ENCODE measurements at regions not wholly inside any gene's neighbourhood (a gene's known extent, or its start where the extent isn't known, plus 50 kb on each side); places are given as distances from the start of the nearest gene placed in this dataset.

DNA sequence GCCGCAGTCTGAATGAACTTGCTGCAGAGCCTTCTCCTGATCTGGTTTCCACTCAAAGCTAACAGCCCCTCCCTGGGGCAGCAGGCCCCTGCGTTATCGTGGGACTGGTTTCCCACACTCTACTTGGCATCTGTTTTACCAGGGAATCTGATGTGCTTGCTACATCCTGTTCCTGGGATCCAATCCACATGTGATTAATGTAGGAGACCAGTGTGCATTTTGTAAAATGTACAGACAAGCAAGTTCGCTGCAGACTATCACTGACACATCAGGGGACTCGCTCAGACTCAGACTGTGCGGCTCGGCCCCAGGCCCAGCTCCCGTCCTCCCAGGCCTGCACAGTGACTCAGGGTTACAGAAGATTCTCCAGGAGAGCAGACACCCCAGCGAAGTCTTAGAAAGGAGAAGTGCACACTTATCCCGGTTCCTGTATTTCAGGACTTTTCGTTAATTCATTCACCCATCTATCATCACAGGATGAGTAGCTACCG is 340.1 kb downstream of the MATN1 start:
- DNase-seq (ENCODE audit: low read depth in 3 of 3, low spot score in 1 of 3) = no peak

DNA sequence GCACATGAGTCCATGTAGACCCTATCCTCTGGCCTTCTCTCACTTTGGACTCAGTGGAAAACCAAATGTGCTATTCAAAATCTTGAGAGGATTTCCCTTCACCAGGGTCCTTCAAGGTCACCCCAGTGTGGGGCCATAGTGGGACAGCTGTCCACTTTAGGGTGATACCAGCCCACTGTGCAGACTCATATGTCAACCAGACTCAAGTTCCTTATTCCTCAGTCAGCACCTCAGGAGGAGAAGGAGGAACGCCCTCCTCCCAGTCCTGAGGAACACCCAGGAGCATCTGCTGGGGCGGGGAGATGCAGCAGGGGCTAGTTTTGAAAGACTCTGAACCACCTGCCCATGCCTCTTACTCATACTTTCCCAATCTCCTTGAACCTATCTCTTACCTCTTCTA is 340.9 kb downstream of the MATN1 start:
- no peak for DNase-seq (ENCODE audit: low read depth in 3 of 3, low spot score in 1 of 3)

DNA sequence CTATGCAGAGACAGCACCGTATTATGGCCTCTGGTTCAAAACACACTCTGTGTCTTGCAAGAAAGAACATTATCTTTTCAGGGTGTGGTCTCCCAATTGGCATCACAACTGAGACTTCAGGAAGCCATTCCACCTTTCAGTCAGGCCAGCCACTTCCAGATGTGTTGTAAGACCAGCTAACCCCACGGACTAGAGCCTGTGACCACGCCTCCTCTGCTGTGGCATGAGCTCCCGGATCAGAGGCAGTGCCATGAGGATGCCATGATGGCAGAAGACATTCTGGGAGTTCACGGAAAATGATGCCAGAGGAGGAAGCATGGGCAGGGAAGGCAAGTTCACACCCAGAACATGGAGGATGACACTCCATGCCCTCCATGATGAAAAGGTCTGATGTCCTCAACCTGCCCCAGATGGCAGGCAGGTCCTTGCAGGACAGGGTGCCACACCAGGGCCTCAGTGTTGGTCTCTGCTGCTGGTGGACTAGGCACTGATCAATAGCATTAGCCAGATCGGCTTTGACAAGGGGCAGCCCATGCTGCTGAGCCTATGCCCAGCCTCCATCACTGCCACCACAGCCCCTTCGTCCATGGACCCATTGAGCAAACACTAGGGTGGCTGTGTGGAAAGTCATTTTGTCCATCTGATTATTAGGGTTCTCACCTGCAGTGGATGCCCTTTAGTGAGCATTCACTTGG is 341.6 kb downstream of the MATN1 start:
- DNase-seq (ENCODE audit: low read depth in 3 of 3, low spot score in 1 of 3) = no peak

DNA sequence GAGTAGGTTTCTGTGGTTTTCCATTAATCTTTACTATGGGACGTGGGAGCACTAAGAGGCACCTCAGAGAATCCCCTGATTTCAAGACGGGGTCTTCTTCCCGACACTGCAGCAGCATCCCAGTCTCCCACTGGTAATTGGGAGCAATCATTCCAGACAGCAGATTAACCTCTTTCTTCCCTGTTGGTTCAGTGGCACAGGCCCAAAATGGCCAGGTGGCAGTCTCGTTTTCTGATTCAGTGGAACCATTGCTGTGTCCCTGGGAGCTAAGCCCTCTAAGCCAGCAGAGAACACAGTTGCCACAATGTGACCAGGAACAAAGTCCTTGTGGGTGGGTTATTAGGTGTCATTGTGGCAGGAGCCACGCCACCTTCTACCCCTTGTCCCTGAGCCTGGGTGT is 342.1 kb downstream of the MATN1 start:
- no peak for DNase-seq (ENCODE audit: low read depth in 3 of 3, low spot score in 1 of 3)

DNA sequence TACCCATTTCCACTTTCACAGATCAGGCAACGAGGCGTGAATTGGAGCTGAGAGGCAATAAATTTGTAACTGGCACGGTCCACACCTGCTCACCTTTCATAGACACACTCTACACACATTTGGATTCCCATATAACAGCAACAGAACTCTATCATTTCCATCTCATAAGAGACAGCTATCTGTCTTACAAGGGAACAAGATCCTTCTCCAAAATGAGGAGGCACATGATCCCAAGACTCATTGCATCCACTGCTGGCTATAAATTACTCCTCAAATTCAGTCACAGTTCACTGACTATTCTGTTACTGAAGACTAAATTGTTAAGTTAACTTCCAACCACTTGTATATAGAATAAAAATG is 342.8 kb downstream of the MATN1 start:
- DNase-seq (ENCODE audit: low read depth in 3 of 3, low spot score in 1 of 3) = no peak

DNA sequence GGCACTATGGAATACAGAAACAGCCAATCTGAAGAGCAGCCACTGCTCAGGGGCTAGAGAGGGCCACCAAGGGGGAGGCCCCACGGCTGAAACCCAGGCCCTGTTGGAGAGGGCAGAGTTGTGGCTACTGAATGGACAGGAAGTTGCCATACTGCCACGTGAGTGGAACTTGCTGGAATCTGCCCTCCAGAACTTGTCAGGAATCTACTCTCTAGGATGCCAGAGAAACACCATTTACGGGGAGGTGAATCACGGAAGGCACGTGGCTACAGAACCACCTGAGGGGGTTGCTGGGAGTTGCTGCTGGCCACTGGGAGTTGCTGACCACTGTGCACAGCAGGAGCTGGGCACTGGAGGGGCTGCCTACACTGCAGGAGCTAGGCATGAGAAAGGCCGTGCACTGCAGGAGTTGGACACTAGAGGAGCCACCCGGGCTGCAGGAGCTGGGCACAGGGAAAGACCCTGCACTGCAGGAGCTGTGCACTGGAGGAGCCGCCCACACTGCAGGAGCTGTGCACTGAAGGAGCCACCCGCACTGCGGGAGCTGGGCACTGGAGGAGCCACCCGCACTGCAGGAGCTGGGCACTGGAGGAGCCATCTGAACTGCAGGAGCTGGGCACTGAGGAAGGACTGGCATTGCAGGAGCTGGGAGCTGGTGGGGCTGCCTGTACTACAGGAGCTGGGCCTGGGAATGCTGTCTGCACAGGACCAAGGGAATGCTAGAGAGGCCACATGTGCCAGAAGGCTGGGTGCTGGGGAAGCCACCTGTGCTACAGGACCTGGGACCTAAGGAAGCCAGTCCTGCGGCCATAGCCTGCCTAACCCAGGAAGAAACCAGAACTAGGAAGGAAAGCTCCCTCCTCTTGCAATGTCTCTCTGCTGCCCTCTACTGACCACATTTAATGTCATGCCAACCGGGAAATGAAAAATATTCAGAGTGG is 343.4 kb downstream of the MATN1 start:
- peak in 2 of 3 donors; percentile 11 to 15 for DNase-seq (ENCODE audit: low read depth in 3 of 3, low spot score in 1 of 3)

DNA sequence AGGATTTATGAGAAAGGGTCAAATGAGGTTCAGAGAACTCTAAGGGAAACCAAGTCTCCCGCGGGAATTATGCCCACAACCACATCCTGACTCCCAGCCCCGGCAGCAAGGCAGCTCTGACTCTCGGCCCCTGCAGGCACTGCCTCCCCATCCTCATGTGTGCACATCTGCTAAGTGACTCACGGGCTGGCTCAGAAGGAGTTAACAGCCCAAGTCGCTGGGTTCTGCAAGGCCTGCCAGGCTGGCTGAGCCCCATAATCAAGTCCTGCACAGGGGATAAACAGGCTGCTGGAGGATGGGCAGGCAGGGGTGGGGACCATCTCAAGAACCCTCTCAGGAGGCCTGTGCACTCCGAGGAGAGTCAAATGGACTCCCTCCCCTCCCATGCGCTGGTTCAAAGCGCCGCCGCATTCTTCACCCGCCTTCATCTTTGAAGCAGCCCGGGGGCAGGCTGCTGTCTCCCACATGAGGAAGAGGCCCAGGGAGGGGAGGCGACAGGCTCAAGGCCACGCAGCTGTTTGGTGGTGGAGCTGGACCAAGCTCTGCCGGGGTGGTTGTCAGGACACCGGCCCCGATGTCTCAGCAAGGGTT is 344.3 kb downstream of the MATN1 start:
- no peak for DNase-seq (ENCODE audit: low read depth in 3 of 3, low spot score in 1 of 3)

DNA sequence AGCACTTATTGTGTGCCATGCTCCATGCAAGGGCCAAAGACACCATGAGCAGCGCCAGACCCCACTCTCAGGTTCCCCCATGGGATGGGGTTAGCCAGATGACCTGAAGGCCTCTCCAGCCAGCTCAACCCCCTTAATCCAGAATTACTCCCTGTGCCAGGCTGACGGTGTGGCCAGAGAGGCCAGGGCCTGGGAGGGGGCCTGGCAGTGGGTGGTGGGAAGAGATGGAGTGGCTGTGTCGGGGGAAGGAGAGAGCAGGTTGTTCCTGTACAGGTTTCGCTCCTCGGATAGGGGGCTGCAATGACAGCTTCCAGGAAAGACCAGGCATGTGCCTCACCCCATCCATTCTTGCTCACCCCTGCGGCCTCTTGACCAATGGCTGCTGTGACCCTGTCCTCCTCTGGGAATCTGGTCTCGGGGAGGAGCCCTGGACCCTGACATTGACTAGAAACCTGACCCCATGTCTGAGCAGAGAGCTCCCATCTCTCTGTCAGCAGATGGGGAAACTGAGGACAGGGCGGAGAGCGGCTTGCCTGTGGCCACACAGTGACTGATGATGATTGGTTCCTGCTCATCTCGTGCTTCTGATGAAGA is 345.3 kb downstream of the MATN1 start:
- DNase-seq (ENCODE audit: low read depth in 3 of 3, low spot score in 1 of 3) = no peak

DNA sequence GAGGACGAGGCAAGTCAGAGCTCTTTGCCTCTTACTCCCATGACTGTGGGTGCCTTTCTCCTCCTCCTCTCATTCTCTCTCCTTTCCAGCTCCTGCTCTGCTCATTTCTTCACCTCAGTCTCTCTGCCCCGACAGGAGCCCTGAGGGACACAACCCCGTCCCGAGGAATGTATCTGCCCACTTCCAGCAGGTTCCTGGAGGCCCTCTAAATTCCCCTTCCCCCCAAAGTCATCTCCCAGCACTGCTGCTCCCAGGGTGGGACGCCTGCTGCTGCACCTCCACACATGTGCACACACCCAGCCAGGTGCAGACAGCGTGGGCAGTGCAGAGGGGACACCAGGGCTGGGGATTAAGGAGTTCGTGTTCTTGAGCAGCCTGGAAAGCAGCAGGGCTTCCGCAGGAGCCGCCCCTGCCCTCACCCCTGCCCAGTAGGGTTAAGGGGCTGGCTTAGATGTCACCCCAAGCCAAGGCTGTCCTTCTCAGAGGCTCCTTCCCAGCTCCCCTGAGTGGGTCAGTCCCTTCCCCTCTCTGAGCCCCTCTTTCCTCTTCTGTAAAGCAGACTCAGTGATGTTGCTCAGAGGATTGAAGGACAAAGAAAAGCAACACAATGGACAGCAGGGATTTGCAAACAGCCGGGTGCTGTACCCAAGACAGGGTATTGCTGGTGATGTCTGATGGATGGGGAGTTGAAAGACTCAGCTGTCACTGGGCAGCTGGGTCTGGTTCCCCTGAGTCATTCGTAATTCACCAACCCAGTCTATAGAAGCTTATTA is 346.0 kb downstream of the MATN1 start:
- no peak for DNase-seq (ENCODE audit: low read depth in 3 of 3, low spot score in 1 of 3)

DNA sequence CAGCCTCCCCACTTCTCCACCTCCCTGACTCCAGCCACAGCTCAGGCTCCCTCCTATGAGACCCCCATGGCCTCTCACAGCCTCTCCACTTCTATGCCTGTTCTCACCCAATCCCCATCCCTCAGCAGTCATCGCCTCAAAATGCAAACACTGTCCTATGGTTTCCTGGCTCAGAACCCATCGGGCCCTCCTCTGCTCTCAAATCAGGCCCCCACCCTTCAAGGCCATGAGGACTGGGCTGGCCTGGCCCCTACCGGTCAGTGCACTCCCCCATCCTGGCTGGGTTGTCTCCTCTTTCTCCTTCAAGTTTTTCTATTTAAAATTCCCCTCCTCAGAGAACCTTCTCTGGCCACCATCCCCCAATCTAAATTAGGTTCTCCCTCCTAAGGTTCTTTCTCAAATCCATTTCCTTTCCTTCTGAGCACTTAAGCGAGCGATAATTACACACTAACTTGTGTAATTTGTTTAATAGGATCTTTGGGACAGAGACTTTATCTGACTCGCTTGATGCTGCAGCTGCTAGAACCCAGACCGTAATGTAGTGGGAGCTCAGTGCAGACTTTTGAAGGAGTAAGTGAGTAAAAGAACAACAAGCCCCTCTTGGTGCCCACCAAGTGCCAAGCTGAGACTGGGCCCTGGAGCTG is 347.2 kb downstream of the MATN1 start:
- DNase-seq (ENCODE audit: low read depth in 3 of 3, low spot score in 1 of 3) = no peak

DNA sequence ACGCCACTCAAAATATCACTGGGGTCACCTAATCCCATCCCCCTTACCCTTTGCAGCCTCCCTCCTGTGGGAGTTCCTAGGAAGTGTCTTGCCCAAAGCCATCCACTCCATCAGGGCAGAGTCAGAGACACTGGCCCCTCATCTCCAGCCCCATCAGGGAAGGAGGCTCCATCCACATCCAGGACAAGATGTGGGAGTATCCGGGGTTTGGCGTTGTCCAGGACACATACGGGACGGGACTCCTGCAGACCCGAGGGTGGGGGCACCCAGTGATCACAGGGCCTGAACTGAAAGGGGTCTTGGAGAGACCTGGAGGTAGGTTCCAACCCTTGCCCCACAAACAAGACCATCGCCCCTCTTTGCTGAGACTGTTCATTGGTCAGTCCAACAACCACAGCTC is 348.2 kb downstream of the MATN1 start:
- no peak for DNase-seq (ENCODE audit: low read depth in 3 of 3, low spot score in 1 of 3)

DNA sequence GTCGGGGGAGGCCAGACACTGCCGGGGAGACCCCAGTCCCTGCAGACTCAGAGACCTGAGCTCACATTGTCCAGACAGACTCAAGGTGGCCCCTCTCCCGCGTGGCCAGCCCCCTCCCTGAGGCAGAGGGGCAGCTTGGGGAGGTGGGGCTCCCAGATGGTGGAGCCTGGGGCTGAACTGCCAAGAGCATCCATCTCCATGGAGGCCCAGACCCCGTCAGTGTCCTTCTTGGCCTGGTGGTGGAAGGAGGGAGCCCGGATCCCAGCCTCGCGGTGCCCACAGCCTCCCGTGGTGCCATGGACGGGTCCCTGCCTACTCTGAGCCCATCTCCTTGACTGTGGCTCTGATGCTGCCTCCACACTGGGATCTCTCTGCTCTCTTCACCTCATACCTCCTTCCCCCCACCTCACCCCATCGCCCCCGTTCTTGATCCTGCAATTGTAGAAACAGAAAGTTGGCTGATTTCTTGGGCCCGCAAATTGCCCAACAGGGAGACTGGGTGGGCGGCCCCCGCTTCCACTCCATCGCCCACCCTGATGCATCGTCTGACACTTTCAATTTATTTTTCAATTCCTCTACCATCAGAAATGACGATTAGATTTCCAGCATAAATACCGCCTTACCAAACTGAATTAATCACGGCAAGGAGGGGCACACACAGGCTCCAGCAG is 348.9 kb downstream of the MATN1 start:
- no peak for DNase-seq (ENCODE audit: low read depth in 3 of 3, low spot score in 1 of 3)

DNA sequence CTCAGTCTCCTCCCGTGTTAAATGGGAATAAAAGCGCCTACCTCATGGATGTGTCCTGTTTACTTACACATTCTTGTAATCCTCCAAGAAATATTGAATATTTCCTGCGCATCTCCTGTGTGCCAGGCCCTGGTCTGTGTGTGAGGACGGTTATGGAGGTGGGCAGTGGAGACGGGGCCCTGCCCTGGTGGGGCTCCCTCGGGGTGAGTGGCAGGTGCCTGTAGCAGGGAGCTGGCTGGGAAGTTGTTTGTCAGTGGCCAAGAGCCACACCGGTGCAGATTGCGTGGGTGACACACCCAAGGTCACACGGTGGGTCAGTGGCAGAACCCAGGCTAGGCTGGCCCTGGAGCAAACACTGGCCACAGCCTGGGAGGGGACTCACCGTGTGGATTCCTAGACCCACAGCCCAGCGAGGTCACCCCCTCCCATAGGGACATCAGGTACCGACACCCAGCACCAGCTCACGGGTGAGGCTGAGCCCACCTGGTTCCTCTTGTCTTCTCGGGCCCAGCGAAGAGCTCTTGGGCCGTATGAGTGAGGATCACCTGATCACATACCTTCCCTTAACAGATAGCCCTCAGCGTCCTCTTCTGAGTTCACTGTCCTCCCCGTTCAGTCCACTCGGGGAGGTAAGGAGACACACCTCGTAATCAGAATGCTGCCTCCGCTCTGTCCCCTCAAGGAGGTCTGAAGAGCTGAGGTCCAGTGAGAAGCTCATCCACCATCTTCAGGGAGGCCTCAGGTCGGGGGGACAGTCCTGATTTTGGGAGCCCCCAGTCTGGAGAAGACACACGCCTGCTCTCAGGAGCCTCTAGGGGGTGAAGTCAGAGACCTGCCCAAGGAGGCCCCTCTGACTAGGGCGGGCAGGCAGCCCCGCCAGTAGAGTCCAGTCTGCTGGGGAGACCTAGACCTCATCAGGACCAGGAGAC is 349.6 kb downstream of the MATN1 start:
- DNase-seq (ENCODE audit: low read depth in 3 of 3, low spot score in 1 of 3) = no peak

DNA sequence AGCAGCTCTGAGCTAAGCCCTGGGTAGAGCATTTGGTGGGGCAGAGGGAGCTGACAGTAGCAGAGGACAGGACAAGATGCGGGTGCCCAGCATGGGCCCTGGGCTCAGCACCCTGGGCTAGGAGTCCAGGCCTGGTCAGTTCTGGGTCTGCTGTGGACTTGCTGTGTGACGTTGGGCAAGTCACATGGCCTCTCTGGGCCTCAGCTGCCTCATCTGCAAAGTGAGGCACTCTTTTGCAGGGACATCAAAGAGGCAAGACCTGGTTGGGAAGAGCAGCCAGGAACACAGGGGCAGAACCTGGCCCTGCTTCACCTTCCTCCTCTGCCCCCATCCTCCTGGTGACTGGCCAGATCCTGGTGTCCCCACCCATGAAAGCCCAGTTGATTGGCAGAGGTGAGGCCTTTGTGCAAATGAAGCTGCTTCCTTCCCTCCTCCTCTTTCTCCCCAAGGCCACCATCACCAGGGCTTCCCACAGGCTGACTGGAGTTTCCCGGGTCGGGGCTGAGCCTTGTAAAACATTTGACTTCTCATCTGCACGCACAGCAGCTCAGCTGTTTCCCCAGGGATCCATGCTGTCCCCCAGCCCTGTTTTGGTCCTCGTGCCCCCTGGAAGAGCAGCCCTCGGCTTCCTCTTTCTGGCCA is 350.5 kb downstream of the MATN1 start:
- no peak for DNase-seq (ENCODE audit: low read depth in 3 of 3, low spot score in 1 of 3)

DNA sequence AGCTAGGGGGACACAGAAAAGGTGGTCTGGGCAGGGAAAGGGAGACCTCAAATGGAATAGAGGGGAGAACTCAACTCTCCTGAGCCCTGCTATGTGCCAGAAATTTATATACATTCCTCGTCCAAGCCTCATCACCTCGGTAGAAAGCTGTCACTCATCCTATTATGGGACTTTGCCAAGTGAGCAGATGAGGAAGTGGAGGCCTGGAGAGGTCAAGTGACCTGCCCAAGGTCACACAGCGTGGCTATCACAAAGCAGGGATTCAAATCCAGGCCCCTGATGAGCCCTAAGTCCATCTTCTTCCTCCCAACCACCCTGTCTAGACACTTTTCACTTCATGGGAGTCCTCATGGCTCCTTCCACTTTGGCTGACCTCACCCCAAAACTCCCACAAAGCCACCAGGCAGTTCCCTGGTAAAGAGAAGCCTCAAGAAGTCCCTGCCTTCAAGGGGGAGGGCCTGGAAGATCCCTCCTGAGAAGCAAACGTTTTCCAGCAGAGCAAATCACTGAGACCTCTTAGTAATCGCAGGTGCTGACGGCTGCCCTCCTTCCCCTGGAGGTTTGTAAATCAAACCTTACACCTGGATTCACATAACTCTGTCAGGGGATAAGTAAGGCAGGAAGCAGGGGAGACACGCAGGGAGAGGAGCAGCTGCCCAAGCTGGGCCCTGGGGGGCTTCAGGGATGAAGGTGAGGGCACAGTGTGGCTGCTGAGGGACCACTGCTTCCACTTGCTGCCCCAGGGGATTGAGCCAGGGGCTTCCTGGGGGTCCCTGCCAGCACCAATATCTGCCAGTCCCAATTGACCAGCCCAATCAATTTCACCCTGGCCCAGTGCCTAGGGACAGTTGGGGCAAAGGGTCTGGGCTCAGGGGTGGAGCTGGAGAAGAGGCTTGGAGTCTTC is 351.2 kb downstream of the MATN1 start:
- no peak for DNase-seq (ENCODE audit: low read depth in 3 of 3, low spot score in 1 of 3)

DNA sequence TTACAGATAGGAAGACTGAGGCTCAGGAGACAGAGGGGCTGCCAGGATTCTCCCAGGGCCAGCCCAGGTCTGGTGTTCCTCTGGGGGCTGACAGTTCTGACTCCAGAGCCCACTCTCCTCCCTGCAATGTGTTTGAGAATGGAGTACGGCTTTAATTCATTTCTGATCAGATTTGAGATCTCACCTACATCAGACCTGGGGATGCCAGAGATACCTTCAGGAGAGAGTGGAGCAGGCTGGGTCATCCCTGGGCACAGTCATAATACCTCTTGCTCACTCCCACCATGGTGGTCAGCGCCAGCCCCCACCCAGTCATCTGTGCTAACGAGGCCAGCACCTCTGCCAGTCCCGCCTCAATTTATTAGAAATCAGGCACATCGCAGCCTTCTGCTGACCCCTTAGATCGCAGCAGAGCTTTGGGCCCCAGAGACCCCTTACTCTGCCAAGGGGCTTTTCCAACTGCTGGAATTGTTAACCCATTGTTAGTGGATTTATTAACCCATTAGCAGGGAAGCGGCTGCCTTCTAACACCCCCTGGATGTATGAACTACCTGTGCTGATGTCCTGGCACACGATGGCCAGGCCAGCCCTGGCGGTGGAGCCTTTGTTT is 352.1 kb downstream of the MATN1 start:
- DNase-seq (ENCODE audit: low read depth in 3 of 3, low spot score in 1 of 3) = no peak
